Heart right ventricle (tissue), 16 donors: ENCODE measurements at regions not wholly inside any gene's neighbourhood (a gene's known extent, or its start where the extent isn't known, plus 50 kb on each side); places are given as distances from the start of the nearest gene placed in this dataset.

Experiments
- ATAC-seq, 8 donors: fragments of 200-7000 bp; cut with Tn5 transposase; one replicate each; pipeline ENCODE4 v1.9.1; 2020; ENCODE audit warnings: mild to moderate bottlenecking in 8 of 8, moderate library complexity in 8 of 8, moderate number of reproducible peaks in 1 of 8
- DNase-seq, 2 donors: peaks; one replicate each; pipeline ENCODE4 v3.0.0-alpha.2; 2020
- H3K27ac ChIP-seq, 10 donors: fragments of 200-600 bp; sonication (generic) in 2 of 10; one replicate each; pipeline versions ENCODE4 v1.5.0 to v1.8.0; 2020 to 2022; ENCODE audit warnings: mild to moderate bottlenecking in 3 of 10
- H3K27me3 ChIP-seq, 7 donors: fragments of 200-600 bp; one replicate each; pipeline ENCODE4 v1.8.0; 2021 to 2022; ENCODE audit warnings: mild to moderate bottlenecking in 2 of 7
- H3K36me3 ChIP-seq, 9 donors: fragments of 200-600 bp; sonication (generic) in 1 of 9; one replicate each; pipeline versions ENCODE4 v1.5.0 to v1.8.0; 2020 to 2022; ENCODE audit warnings: mild to moderate bottlenecking in 2 of 9
- H3K4me1 ChIP-seq, 9 donors: fragments of 200-600 bp; sonication (generic) in 1 of 9; one replicate each; pipeline versions ENCODE4 v1.5.0 to v1.8.0; 2020 to 2022; ENCODE audit warnings: mild to moderate bottlenecking in 4 of 9
- H3K4me3 ChIP-seq, 10 donors: fragments of 200-600 bp; sonication (generic) in 2 of 10; one replicate each; pipeline versions ENCODE4 v1.5.0 to v1.8.0; 2020 to 2022; ENCODE audit warnings: mild to moderate bottlenecking in 7 of 10, moderate library complexity in 2 of 10
- H3K9me3 ChIP-seq, 11 donors: fragments of 200-600 bp in 10 of 11; sonication (generic) in 2 of 11; one replicate each; pipeline versions ENCODE4 v1.5.0 to v1.8.0; 2013 to 2022; ENCODE audit warnings: mild to moderate bottlenecking in 2 of 11, control low read depth in 1 of 11, moderate library complexity in 1 of 11
- CTCF ChIP-seq, 9 donors: fragments of 200-600 bp; sonication (generic) in 2 of 9; IDR thresholded peaks; one replicate each; pipeline versions ENCODE4 v1.5.0 to v1.8.0; 2021 to 2022; ENCODE audit warnings: antibody characterized with exemption in 9 of 9, mild to moderate bottlenecking in 5 of 9, moderate library complexity in 1 of 9
- WGBS, 2 donors: extraction: QIAGEN DNeasy Blood & Tissue Kit; methylation state at CpG; one replicate each; pipeline ENCODE4 v1.1.7; 2013; ENCODE audit warnings: inconsistent platforms in 1 of 2; 5-methylcytosine and 5-hydroxymethylcytosine counted together
- intact Hi-C, 10 donors: fragments of 100-400 bp; cut with DNase I; formaldehyde crosslinking; loops; one replicate each; pipeline versions ENCODE4 v1.11.1 to v1.14.2; 2022
- donor health status: Arrhythmogenic right ventricular cardiomyopathy.
- donor health status: ischemic (EF 13 %, LVEDD 7.1; RV severe dilation, severe dysfunction).
- donor health status: healthy with polysubstance abuse.
- donor health status: DM: no; HTN: yes; CAD: no.
- donor health status: DM: no; HTN: no; CAD: no.
- donor health status: ischemic (EF 25% LVEDD 6.9; RV normal size, moderate dysfunction).
- donor health status: ischemic (EF 25% LVEDD 5.7; RV mildly dilated, moderate dysfunction).
- donor health status: healthy.
- donor health status: DM: yes; HTN: yes; CAD: no.
- donor health status: Ischemic cardiomyopathy.
- donor health status: ischemic (EF 35%, LVEDD 5.7; RV mildly dilated, moderate dysfunction).
- donor health status: nonischemic (EF 11% LVEDD 7.7; RV severe dilation, severe dysfunction).
- donor health status: DM: yes; HTN: yes; CAD: no.
- donor health status: PGD.
- donor health status: ischemic (EF 29% LVEDD 5.4; RV normal size, mild dysfunction).
- donor health status: nonischemic (EF 23%, LVEDD 6.1; RV moderate dilation, normal function).

GRCh38 chr6:144873623-144874378, 588.7 kb downstream of the UTRN start:
- H3K4me1 ChIP-seq, result no peaks in the 10 kb centered on the region
- no peak for TF ChIP-seq CTCF (IDR thresholded peaks at IDR 0.05)
- ATAC-seq, result no peak
- H3K4me3 ChIP-seq, result no peak overlapping the region
- H3K9me3 ChIP-seq, result peaks cover 0 to 6% (median 0%) of the 10 kb centered on the region in 11 donors
- H3K36me3 ChIP-seq, result no peaks in the 10 kb centered on the region
- WGBS, 2 donors, result 89 to 100% methylated on average over 1 of the region's 1 CpG
- intact Hi-C loops, result no loop called here
- peaks cover 0 to 3% (median 0%) of the 10 kb centered on the region in 7 donors for H3K27me3 ChIP-seq
- DNase-seq, result no peak
- no peak overlapping the region for H3K27ac ChIP-seq

GRCh38 chr6:144876689-144877088, 591.6 kb downstream of the UTRN start:
- Histone ChIP-seq H3K27me3 (peaks cover 0 to 3% (median 0%) of the 10 kb centered on the region in 7 donors), H3K4me1 (no peaks in the 10 kb centered on the region), H3K9me3 (peaks cover 0 to 6% (median 0%) of the 10 kb centered on the region in 11 donors), H3K36me3 (no peaks in the 10 kb centered on the region), H3K27ac (no peak overlapping the region), H3K4me3 (no peak overlapping the region)
- ATAC-seq (no peak), DNase-seq (no peak)
- intact Hi-C loops, result no loop called here
- no peak for TF ChIP-seq CTCF (IDR thresholded peaks at IDR 0.05)
- 95 to 97% methylated on average over 2 of the region's 2 CpGs for WGBS, 2 donors

- DNase-seq (no peak), ATAC-seq (no peak)
- no peak overlapping the region for H3K4me3 ChIP-seq
- intact Hi-C loops, result no loop called here
- H3K27ac ChIP-seq, result no peak overlapping the region
- no peak for TF ChIP-seq CTCF (IDR thresholded peaks at IDR 0.05)
- H3K27me3 ChIP-seq, result peaks cover 0 to 3% (median 0%) of the 10 kb centered on the region in 7 donors
- peaks cover 0 to 6% (median 0%) of the 10 kb centered on the region in 11 donors for H3K9me3 ChIP-seq
- H3K36me3 ChIP-seq, result no peaks in the 10 kb centered on the region
- 54 to 71% methylated on average over 1 of the region's 1 CpG for WGBS, 2 donors
- H3K4me1 ChIP-seq, result no peaks in the 10 kb centered on the region
Observed at GRCh38 chr6:144877118-144877517, 592.0 kb downstream of the UTRN start.

GRCh38 chr6:144878577-144878976, 593.4 kb downstream of the UTRN start:
- Histone ChIP-seq H3K36me3 (no peaks in the 10 kb centered on the region), H3K4me3 (no peak overlapping the region), H3K27ac (no peak overlapping the region), H3K27me3 (peaks cover 0 to 3% (median 0%) of the 10 kb centered on the region in 7 donors), H3K4me1 (no peaks in the 10 kb centered on the region), H3K9me3 (peaks cover 0 to 5% (median 0%) of the 10 kb centered on the region in 11 donors)
- no peak for TF ChIP-seq CTCF (IDR thresholded peaks at IDR 0.05)
- 22 to 29% methylated on average over 5 of the region's 5 CpGs for WGBS, 2 donors
- ATAC-seq, result no peak
- intact Hi-C loops, result no loop called here
- no peak for DNase-seq
